GM21717 (cell line): ENCODE measurements at regions not wholly inside any gene's neighbourhood (a gene's known extent, or its start where the extent isn't known, plus 50 kb on each side); places are given as distances from the start of the nearest gene placed in this dataset.
"Not testable (repeated sequence)": the region's sequence is repeated elsewhere in the genome, so short reads cannot be mapped to it uniquely, and the experiment has no call there.

Source experiments
- ATAC-seq: cut with Tn5 transposase; IDR thresholded peaks from one replicate; pipeline ENCODE4 v1.9.1; 2021; ENCODE audit warnings: mild to moderate bottlenecking, moderate library complexity; ENCODE audit not compliant: unreplicated experiment

- ATAC-seq = not testable (repeated sequence)
Observed at GRCh38 chr13:44314160-44314559, 59.5 kb upstream of the SERP2 start.

- ATAC-seq = no peak
Observed at GRCh38 chr13:44317752-44318151, 55.9 kb upstream of the SERP2 start.

- no peak for ATAC-seq
Observed at GRCh38 chr13:44318161-44318560, 55.5 kb upstream of the SERP2 start.

GRCh38 chr13:44320611-44321010, 53.0 kb upstream of the SERP2 start:
- ATAC-seq = no peak

- ATAC-seq = no peak
Observed at GRCh38 chr13:44321961-44322360, 51.7 kb upstream of the SERP2 start.

GRCh38 chr13:44322928-44323327, 50.7 kb upstream of the SERP2 start:
- no peak for ATAC-seq

- ATAC-seq = no peak
Observed at GRCh38 chr13:44323754-44324153, 49.9 kb upstream of the SERP2 start.
